Effector memory CD8-positive, alpha-beta T cell (primary cell): ENCODE measurements at regions not wholly inside any gene's neighbourhood (a gene's known extent, or its start where the extent isn't known, plus 50 kb on each side); places are given as distances from the start of the nearest gene placed in this dataset.
"Not testable (repeated sequence)": the region's sequence is repeated elsewhere in the genome, so short reads cannot be mapped to it uniquely, and the experiment has no call there.

Experiments used
- ATAC-seq: fragments of 150-1000 bp; cut with Tn5 transposase; replicated peaks from 2 replicates; pipeline ENCODE4 v1.10.0; 2021; ENCODE audit warnings: mild to moderate bottlenecking, moderate library complexity
- DNase-seq, 3 experiments: peaks; one replicate each; pipeline ENCODE4 v3.0.0; 2021
- H3K27ac Mint-ChIP-seq, 2 donors: one replicate each; pipeline ENCODE4 v1.8.0; 2022; ENCODE audit warnings: mild to moderate bottlenecking in 2 of 2, mixed read lengths in 2 of 2, moderate library complexity in 2 of 2
- H3K27me3 Mint-ChIP-seq, 2 donors: one replicate each; pipeline ENCODE4 v1.8.0; 2022; ENCODE audit warnings: mixed read lengths in 2 of 2
- H3K36me3 Mint-ChIP-seq: one replicate; pipeline ENCODE4 v1.8.0; 2022; ENCODE audit warnings: mild to moderate bottlenecking, moderate library complexity, mixed read lengths; ENCODE audit not compliant: insufficient read depth
- H3K4me1 Mint-ChIP-seq, 2 donors: one replicate each; pipeline ENCODE4 v1.8.0; 2022; ENCODE audit warnings: low read depth in 2 of 2, mixed read lengths in 2 of 2
- H3K4me3 Mint-ChIP-seq, 2 donors: one replicate each; pipeline ENCODE4 v1.8.0; 2022; ENCODE audit warnings: mild to moderate bottlenecking in 2 of 2, mixed read lengths in 2 of 2, moderate library complexity in 2 of 2
- H3K9me3 Mint-ChIP-seq, 2 donors: one replicate each; pipeline ENCODE4 v1.8.0; 2022; ENCODE audit warnings: mixed read lengths in 2 of 2

DNA sequence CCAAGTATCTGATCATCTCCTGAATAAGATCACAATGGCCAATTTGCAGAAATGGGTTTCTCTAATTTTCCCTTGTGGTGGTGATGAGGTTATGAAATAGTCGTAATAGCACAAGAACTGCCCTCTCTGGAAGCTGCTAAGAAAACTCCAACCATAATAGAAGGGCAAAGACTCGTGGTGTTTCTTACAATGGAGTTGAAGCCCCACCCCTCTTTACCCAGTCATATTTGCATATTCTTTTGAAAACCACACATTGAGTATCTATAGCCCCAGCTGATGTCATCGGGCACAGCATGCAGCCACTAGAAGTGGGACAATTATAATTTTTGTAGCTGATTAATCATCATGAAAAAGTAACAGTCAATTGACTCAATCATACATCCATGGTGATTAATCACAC, 452.1 kb upstream of the POU3F2 start:
- Mint-ChIP-seq H3K27me3 (no peaks in the 10 kb centered on the region), H3K27ac (no peak overlapping the region), H3K36me3 (no peaks in the 10 kb centered on the region), H3K4me1 (no peaks in the 10 kb centered on the region), H3K9me3 (peaks cover 0 to 17% of the 10 kb centered on the region in 2 donors), H3K4me3 (no peak overlapping the region)
- DNase-seq (no peak), ATAC-seq (no peak)

DNA sequence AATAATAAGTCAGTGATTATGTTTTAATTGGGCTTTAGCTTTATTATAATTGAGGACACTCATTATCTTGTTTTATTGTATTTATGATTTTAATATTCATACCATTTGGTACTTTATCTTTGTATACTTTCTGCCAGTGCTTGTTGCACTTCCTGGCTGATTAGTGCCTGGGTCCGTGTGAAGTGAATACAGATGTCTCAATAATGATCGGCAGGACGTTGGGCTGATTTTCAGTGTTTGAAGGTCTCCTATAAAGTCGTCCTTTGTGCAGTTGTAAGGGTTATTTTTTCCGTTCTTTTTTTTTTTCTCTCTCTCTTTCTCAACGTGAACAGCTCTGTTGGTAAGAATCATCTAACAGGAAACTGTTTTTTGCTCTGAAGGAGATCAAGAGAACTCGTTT, 450.0 kb upstream of the POU3F2 start:
- no peak for DNase-seq
- Mint-ChIP-seq H3K27me3 (no peaks in the 10 kb centered on the region), H3K36me3 (no peaks in the 10 kb centered on the region), H3K4me1 (no peaks in the 10 kb centered on the region), H3K9me3 (no peaks in the 10 kb centered on the region), H3K4me3 (no peak overlapping the region), H3K27ac (no peak overlapping the region)
- no peak for ATAC-seq

DNA sequence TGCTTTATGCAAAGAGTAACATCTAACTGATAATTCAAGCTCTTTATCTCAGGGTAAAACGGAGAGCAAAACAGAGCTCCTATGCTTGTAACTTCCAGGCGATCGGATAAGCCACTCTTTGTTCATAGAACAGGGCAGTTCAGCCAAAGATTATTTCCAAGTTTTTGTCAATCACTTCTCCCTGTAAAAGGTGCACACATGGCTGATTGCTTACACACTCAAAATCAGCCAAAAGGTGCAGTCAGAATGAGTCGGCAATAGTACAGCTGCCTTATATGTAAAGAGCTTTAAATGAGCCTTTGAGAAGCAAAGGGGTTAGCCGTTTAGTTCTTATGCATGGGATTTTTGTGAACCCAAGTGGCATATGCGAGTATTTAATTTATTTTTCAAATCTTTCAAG, 449.6 kb upstream of the POU3F2 start:
- no peak for DNase-seq
- Mint-ChIP-seq H3K4me1 (no peaks in the 10 kb centered on the region), H3K27ac (no peak overlapping the region), H3K27me3 (no peaks in the 10 kb centered on the region), H3K4me3 (no peak overlapping the region), H3K36me3 (no peaks in the 10 kb centered on the region), H3K9me3 (no peaks in the 10 kb centered on the region)
- ATAC-seq = no peak

GRCh38 chr6:98395610-98396166, 438.7 kb upstream of the POU3F2 start:
- Mint-ChIP-seq H3K36me3 (no peaks in the 10 kb centered on the region), H3K27ac (no peak overlapping the region), H3K27me3 (no peaks in the 10 kb centered on the region), H3K9me3 (peaks cover 0 to 8% of the 10 kb centered on the region in 2 donors), H3K4me3 (no peak overlapping the region), H3K4me1 (no peaks in the 10 kb centered on the region)
- DNase-seq = no peak
- ATAC-seq = no peak

DNA sequence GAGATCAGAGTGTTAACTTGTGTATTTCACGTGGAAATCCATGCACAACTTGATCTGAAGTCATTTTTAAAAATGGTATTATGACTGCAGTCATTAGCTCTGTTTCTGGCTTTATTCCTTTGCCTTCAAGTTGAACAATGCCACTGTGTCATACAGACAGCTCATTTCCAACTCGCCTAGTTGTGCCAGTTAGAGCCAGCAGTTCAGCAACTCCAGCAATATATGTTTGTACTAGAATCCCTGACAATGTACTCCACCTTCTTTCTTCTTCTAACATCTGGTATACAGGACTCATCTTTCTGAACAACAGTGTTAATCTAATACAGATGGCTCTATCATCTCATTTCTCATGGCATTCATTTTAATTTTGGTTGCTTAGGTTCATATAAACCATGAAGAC, 418.3 kb upstream of the POU3F2 start:
- DNase-seq (no peak), ATAC-seq (no peak)
- no peaks in the 10 kb centered on the region for H3K4me1 Mint-ChIP-seq
- H3K27me3 Mint-ChIP-seq = no peaks in the 10 kb centered on the region
- peaks cover 0 to 3% of the 10 kb centered on the region in 2 donors for H3K9me3 Mint-ChIP-seq
- H3K4me3 Mint-ChIP-seq = peak overlapping the region in 1 of 2 donors; percentile 59
- H3K36me3 Mint-ChIP-seq = no peaks in the 10 kb centered on the region
- H3K27ac Mint-ChIP-seq = no peak overlapping the region

GRCh38 chr6:98416497-98417158, 417.7 kb upstream of the POU3F2 start:
- not testable (repeated sequence) for H3K27ac Mint-ChIP-seq, H3K9me3 Mint-ChIP-seq, H3K4me1 Mint-ChIP-seq, H3K36me3 Mint-ChIP-seq, ATAC-seq, H3K27me3 Mint-ChIP-seq
- peak overlapping the region in 1 of 2 donors; percentile 59 for H3K4me3 Mint-ChIP-seq
- peak in 2 of 3 experiments; percentile 2 to 3 for DNase-seq

GRCh38 chr6:98433325-98434056, 400.9 kb upstream of the POU3F2 start:
- DNase-seq = no peak
- H3K4me3 Mint-ChIP-seq = no peak overlapping the region
- ATAC-seq = no peak
- peaks cover 6 to 7% of the 10 kb centered on the region in 2 donors for H3K9me3 Mint-ChIP-seq
- H3K27me3 Mint-ChIP-seq = no peaks in the 10 kb centered on the region
- H3K27ac Mint-ChIP-seq = no peak overlapping the region
- H3K4me1 Mint-ChIP-seq = no peaks in the 10 kb centered on the region
- no peaks in the 10 kb centered on the region for H3K36me3 Mint-ChIP-seq

GRCh38 chr6:98443633-98444032, 390.7 kb upstream of the POU3F2 start:
- no peaks in the 10 kb centered on the region for H3K27me3 Mint-ChIP-seq
- H3K4me1 Mint-ChIP-seq = no peaks in the 10 kb centered on the region
- H3K27ac Mint-ChIP-seq = no peak overlapping the region
- no peak for DNase-seq
- no peak for ATAC-seq
- no peaks in the 10 kb centered on the region for H3K36me3 Mint-ChIP-seq
- peaks cover 13 to 29% of the 10 kb centered on the region in 2 donors for H3K9me3 Mint-ChIP-seq
- no peak overlapping the region for H3K4me3 Mint-ChIP-seq

GRCh38 chr6:98452685-98453084, 381.7 kb upstream of the POU3F2 start:
- no peak overlapping the region for H3K4me3 Mint-ChIP-seq
- no peak for DNase-seq
- ATAC-seq = no peak
- no peaks in the 10 kb centered on the region for H3K27me3 Mint-ChIP-seq
- H3K36me3 Mint-ChIP-seq = no peaks in the 10 kb centered on the region
- no peaks in the 10 kb centered on the region for H3K4me1 Mint-ChIP-seq
- H3K9me3 Mint-ChIP-seq = peaks cover 0 to 1% of the 10 kb centered on the region in 2 donors
- H3K27ac Mint-ChIP-seq = no peak overlapping the region

- Mint-ChIP-seq H3K27ac (no peak overlapping the region), H3K36me3 (no peaks in the 10 kb centered on the region), H3K4me1 (no peaks in the 10 kb centered on the region), H3K9me3 (peaks cover 0 to 1% of the 10 kb centered on the region in 2 donors), H3K27me3 (no peaks in the 10 kb centered on the region), H3K4me3 (no peak overlapping the region)
- ATAC-seq (no peak), DNase-seq (no peak)
These were observed 379.5 kb upstream of the POU3F2 start for GRCh38 chr6:98454809-98455322.

GRCh38 chr6:98458708-98459107, 375.7 kb upstream of the POU3F2 start:
- H3K27me3 Mint-ChIP-seq = no peaks in the 10 kb centered on the region
- H3K4me1 Mint-ChIP-seq = no peaks in the 10 kb centered on the region
- H3K4me3 Mint-ChIP-seq = no peak overlapping the region
- ATAC-seq (no peak), DNase-seq (no peak)
- H3K27ac Mint-ChIP-seq = no peak overlapping the region
- peaks cover 0 to 4% of the 10 kb centered on the region in 2 donors for H3K9me3 Mint-ChIP-seq
- H3K36me3 Mint-ChIP-seq = no peaks in the 10 kb centered on the region

DNA sequence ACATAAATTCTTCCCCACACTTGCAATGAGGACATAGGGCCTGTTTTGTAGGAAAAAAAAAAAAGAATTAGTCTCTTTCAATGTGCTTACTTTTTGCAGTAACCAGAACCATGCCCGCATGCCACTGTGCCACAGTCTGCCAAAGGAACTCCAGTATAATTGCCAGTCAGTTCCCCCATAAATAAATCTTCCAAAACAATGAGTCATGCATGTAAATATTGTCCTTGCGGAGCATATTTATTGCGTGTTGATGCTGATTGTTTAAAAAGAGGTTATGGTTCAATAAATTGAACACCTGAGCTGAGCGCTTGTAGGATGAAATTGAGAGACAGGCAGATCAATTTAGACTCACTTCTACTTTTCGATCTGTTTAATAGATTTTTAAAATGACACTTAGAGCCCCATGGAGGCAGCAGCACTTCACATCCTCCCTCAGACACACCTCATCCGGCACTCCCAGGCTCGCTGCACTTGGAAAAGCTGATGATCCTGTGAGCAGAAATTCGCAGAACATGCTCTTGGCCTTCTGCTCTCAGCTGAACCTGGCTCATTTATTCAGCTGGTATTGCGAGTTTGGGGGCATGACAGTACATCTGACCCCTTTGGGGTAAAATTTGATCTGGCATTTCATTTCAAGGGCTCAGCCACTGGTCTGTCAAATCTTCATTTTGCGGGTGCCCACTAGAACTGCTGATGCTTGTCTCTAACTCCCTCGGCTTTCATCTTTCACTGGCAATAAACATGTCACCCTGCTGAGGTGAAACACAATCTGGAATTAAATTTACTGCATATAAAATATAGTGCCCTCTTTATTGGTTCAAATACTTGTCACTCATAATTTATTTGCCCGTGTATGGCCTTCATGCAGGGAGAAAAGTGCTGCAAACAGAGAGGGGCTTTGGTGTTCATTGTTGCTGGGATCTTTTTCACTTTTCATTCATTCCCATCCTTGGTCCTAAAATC, 371.1 kb upstream of the POU3F2 start:
- peaks cover 0 to 7% of the 10 kb centered on the region in 2 donors for H3K9me3 Mint-ChIP-seq
- H3K36me3 Mint-ChIP-seq = no peaks in the 10 kb centered on the region
- no peaks in the 10 kb centered on the region for H3K4me1 Mint-ChIP-seq
- H3K4me3 Mint-ChIP-seq = no peak overlapping the region
- ATAC-seq = no peak
- H3K27ac Mint-ChIP-seq = no peak overlapping the region
- no peak for DNase-seq
- no peaks in the 10 kb centered on the region for H3K27me3 Mint-ChIP-seq

DNA sequence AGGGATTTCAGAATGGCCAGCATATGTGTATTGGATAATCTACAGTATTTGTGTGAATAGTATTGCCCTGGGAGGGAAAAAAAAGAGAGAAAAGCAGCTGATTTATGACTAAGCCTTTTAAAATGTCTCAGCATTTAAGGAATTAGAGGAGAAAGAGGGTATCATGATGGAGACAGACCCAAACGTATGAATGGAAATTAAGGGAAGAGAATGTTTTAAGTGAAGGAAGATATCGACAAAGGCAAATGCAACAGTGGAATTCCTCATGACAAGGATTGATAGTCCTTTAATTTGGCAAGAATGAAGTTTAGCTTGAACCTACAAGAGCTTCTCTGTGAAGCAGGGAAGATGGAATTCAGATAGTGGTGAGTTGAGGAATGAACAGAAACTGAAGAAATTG, 367.3 kb upstream of the POU3F2 start:
- Mint-ChIP-seq H3K27ac (no peak overlapping the region), H3K4me3 (no peak overlapping the region), H3K4me1 (no peaks in the 10 kb centered on the region), H3K36me3 (no peaks in the 10 kb centered on the region), H3K27me3 (no peaks in the 10 kb centered on the region), H3K9me3 (peaks cover 3 to 7% of the 10 kb centered on the region in 2 donors)
- DNase-seq (no peak), ATAC-seq (no peak)
